Activated T-helper 2 cell treated with anti-CD3 and anti-CD28 coated beads, Interferon-gamma antibody, Interleukin-2, Interleukin-4, amounts not matched to agents 10 μg/mL and 5 μg/mL and 100 μg/mL, durations not matched to agents 14 hours and 24 hours and 36 hours (primary cell): ENCODE measurements at regions not wholly inside any gene's neighbourhood (a gene's known extent, or its start where the extent isn't known, plus 50 kb on each side); places are given as distances from the start of the nearest gene placed in this dataset.

ENCODE experiments used
- DNase-seq: peaks from one replicate; pipeline ENCODE4 v3.0.0; 2021; ENCODE audit warnings: low spot score
- H3K27ac Mint-ChIP-seq: one replicate; pipeline ENCODE4 v1.8.0; 2021; ENCODE audit warnings: mixed read lengths
- H3K27me3 Mint-ChIP-seq: one replicate; pipeline ENCODE4 v1.8.0; 2021; ENCODE audit warnings: low read depth, mixed read lengths
- H3K36me3 Mint-ChIP-seq: one replicate; pipeline ENCODE4 v1.8.0; 2021; ENCODE audit warnings: low read depth, mixed read lengths
- H3K4me1 Mint-ChIP-seq: one replicate; pipeline ENCODE4 v1.8.0; 2021; ENCODE audit warnings: low read depth, mixed read lengths
- H3K4me3 Mint-ChIP-seq: one replicate; pipeline ENCODE4 v1.8.0; 2021; ENCODE audit warnings: low read depth, mild to moderate bottlenecking, moderate library complexity, mixed read lengths
- H3K9me3 Mint-ChIP-seq: one replicate; pipeline ENCODE4 v1.8.0; 2021; ENCODE audit warnings: mixed read lengths
- intact Hi-C: fragments of 100-400 bp; cut with micrococcal nuclease; formaldehyde crosslinking; loops from one replicate; pipeline ENCODE4 v1.15.1; 2023

GRCh38 chr12:27852742-27853141 is 72.7 kb upstream of the MANSC4 start:
- no peak overlapping the region for H3K27ac Mint-ChIP-seq
- no peaks in the 10 kb centered on the region for H3K36me3 Mint-ChIP-seq
- H3K9me3 Mint-ChIP-seq: peaks cover 9% of the 10 kb centered on the region
- peaks cover 25% of the 10 kb centered on the region for H3K27me3 Mint-ChIP-seq
- no peak for DNase-seq
- no peaks in the 10 kb centered on the region for H3K4me1 Mint-ChIP-seq
- H3K4me3 Mint-ChIP-seq: no peak overlapping the region
- intact Hi-C loops: no loop called here
